K562 (cell line): ENCODE measurements at regions not wholly inside any gene's neighbourhood (a gene's known extent, or its start where the extent isn't known, plus 50 kb on each side); places are given as distances from the start of the nearest gene placed in this dataset.

Experiments
- ATF1 ChIP-seq, 2 experiments: fragments of 450-650 bp in 1 of 2; IDR thresholded peaks; 2 replicates each; pipeline ENCODE4 v1.6.1; 2016; ENCODE audit warnings: missing compliant biosample characterization in 1 of 2, missing genetic modification characterization in 1 of 2
- E2F6 ChIP-seq, 2 experiments: IDR thresholded peaks; 2 replicates each; pipeline ENCODE4 v1.6.1; 2011; ENCODE audit warnings: borderline replicate concordance in 1 of 2, control low read depth in 1 of 2, low read depth in 1 of 2, low read length in 1 of 2, mild to moderate bottlenecking in 1 of 2, mixed read lengths in 1 of 2, moderate library complexity in 1 of 2; ENCODE audit not compliant: insufficient read depth in 1 of 2, insufficient read length in 1 of 2, poor library complexity in 1 of 2, severe bottlenecking in 1 of 2; ENCODE audit errors: extremely low read depth in 1 of 2
- E2F8 ChIP-seq: fragments of 450-650 bp; IDR thresholded peaks from 2 replicates; pipeline ENCODE4 v1.7.1; 2018; ENCODE audit warnings: mild to moderate bottlenecking, low read depth; ENCODE audit not compliant: partially characterized antibody
- ID3 ChIP-seq, 2 experiments: fragments of 250-450 bp in 1 of 2; fragments of 450-650 bp in 1 of 2; sonication (Bioruptor Pico) in 1 of 2; IDR thresholded peaks; 2 replicates each; pipeline versions ENCODE4 v1.6.1 to v1.8.0; 2016 to 2021; ENCODE audit warnings: mild to moderate bottlenecking in 2 of 2, moderate library complexity in 2 of 2, missing compliant biosample characterization in 1 of 2, missing genetic modification characterization in 1 of 2
- SREBF1 ChIP-seq: fragments of 150-350 bp; IDR thresholded peaks from 2 replicates; pipeline ENCODE4 v1.6.1; 2014; ENCODE audit warnings: antibody characterized with exemption, low read depth, low read length, borderline replicate concordance
- THRAP3 ChIP-seq: fragments of 450-650 bp; IDR thresholded peaks from 2 replicates; pipeline ENCODE4 v1.6.1; 2016; ENCODE audit warnings: mild to moderate bottlenecking, inconsistent platforms, borderline replicate concordance
- ZNF146 ChIP-seq: IDR thresholded peaks from one replicate; pipeline ENCODE4 v1.6.1; 2018; ENCODE audit warnings: missing compliant biosample characterization; ENCODE audit not compliant: unreplicated experiment

- TF ChIP-seq E2F8 (no peak), E2F6 (IDR thresholded peaks at IDR 0.05; ENCODE audit: borderline replicate concordance in 1 of 2, extremely low read depth in 1 of 2, insufficient read depth in 1 of 2, insufficient read length in 1 of 2, low read depth in 1 of 2, low read length in 1 of 2, poor library complexity in 1 of 2, severe bottlenecking in 1 of 2) (no peak), THRAP3 (no peak), SREBF1 (no peak), ATF1 (CRISPR knock-in tag; IDR thresholded peaks at IDR 0.05) (no peak), ATF1 (tag; IDR thresholded peaks at IDR 0.05) (no peak), ID3 (CRISPR knock-in tag; IDR thresholded peaks at IDR 0.05) (no peak), ID3 (tag; IDR thresholded peaks at IDR 0.05) (no peak), ZNF146 (CRISPR knock-in tag) (no peak)
- TF ChIP-seq, all 486 proteins: peak for 21
Observed at GRCh38 chr4:133823177-133823576, 378.4 kb downstream of the PABPC4L start (continued).
